ENCODE measurements at regions not wholly inside any gene's neighbourhood (a gene's known extent, or its start where the extent isn't known, plus 50 kb on each side); places are given as distances from the start of the nearest gene placed in this dataset.

DNA sequence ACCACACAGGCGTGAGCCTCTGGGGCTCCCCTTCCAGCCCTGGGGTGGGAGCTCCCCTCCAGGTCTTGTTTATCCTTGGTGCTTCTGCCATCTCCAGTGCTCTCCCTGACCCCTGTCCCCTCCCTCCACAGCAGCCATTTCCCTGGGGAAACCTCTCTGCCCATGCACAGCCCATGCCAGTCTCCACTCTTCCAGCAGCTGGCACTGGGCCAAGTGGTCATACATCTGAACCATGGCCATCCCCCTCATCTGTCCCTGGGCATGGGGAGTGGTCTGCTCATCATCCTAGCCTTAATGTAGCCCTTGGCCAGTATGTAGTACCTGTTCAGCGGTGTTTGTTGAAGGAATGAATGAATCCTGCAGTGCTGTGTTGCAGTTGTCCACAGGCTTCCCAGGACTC is 172.4 kb upstream of the ZNF32 start:
- Histone ChIP-seq H3K4me1 (ENCODE audit: control insufficient read depth, insufficient read depth, low read length) (peaks cover 16% of the 10 kb centered on the region), H3K9me3 (ENCODE audit: control insufficient read depth, insufficient read depth, low read length) (no peaks in the 10 kb centered on the region), H3K27ac (ENCODE audit: low read length) (no peak overlapping the region), H3K4me3 (ENCODE audit: low read length) (no peak overlapping the region), H3K36me3 (ENCODE audit: control insufficient read depth, insufficient read depth, low read length) (no peaks in the 10 kb centered on the region), H3K27me3 (ENCODE audit: control insufficient read depth, insufficient read depth, low read length) (no peaks in the 10 kb centered on the region)
- H3K4me1 Mint-ChIP-seq: peaks cover 23 to 26% of the 10 kb centered on the region in 2 donors
- ATAC-seq (no peak), DNase-seq (no peak)
- TF ChIP-seq, protein P1, sequence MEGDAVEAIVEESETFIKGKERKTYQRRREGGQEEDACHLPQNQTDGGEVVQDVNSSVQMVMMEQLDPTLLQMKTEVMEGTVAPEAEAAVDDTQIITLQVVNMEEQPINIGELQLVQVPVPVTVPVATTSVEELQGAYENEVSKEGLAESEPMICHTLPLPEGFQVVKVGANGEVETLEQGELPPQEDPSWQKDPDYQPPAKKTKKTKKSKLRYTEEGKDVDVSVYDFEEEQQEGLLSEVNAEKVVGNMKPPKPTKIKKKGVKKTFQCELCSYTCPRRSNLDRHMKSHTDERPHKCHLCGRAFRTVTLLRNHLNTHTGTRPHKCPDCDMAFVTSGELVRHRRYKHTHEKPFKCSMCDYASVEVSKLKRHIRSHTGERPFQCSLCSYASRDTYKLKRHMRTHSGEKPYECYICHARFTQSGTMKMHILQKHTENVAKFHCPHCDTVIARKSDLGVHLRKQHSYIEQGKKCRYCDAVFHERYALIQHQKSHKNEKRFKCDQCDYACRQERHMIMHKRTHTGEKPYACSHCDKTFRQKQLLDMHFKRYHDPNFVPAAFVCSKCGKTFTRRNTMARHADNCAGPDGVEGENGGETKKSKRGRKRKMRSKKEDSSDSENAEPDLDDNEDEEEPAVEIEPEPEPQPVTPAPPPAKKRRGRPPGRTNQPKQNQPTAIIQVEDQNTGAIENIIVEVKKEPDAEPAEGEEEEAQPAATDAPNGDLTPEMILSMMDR (IDR thresholded peaks at IDR 0.05): no peak
- intact Hi-C loops (cut with micrococcal nuclease): no loop called here
- no peaks in the 10 kb centered on the region for H3K36me3 Mint-ChIP-seq
- H3K27ac Mint-ChIP-seq: no peak overlapping the region
- H3K9me3 Mint-ChIP-seq: no peaks in the 10 kb centered on the region
- WGBS (ENCODE audit: insufficient coverage): 97% methylated on average over 2 of the region's 2 CpGs
- no peaks in the 10 kb centered on the region for H3K27me3 Mint-ChIP-seq (ENCODE audit: low read depth in 2 of 2)
- H3K4me3 Mint-ChIP-seq: no peak overlapping the region

GRCh38 chr10:43820663-43821062 is 172.0 kb upstream of the ZNF32 start:
- WGBS (ENCODE audit: insufficient coverage): 94% methylated on average over 2 of the region's 3 CpGs
- Mint-ChIP-seq H3K9me3 (no peaks in the 10 kb centered on the region), H3K27ac (no peak overlapping the region), H3K4me3 (no peak overlapping the region), H3K36me3 (no peaks in the 10 kb centered on the region), H3K4me1 (peaks cover 27 to 30% of the 10 kb centered on the region in 2 donors), H3K27me3 (ENCODE audit: low read depth in 2 of 2) (no peaks in the 10 kb centered on the region)
- H3K36me3 ChIP-seq (ENCODE audit: control insufficient read depth, insufficient read depth, low read length): no peaks in the 10 kb centered on the region
- no peak overlapping the region for H3K4me3 ChIP-seq (ENCODE audit: low read length)
- TF ChIP-seq, protein P1 (IDR thresholded peaks at IDR 0.05): no peak
- no peak for DNase-seq
- no peak for ATAC-seq
- H3K27me3 ChIP-seq (ENCODE audit: control insufficient read depth, insufficient read depth, low read length): no peaks in the 10 kb centered on the region
- H3K9me3 ChIP-seq (ENCODE audit: control insufficient read depth, insufficient read depth, low read length): no peaks in the 10 kb centered on the region
- intact Hi-C loops (cut with micrococcal nuclease): no loop called here
- no peak overlapping the region for H3K27ac ChIP-seq (ENCODE audit: low read length)
- H3K4me1 ChIP-seq (ENCODE audit: control insufficient read depth, insufficient read depth, low read length): peaks cover 20% of the 10 kb centered on the region

DNA sequence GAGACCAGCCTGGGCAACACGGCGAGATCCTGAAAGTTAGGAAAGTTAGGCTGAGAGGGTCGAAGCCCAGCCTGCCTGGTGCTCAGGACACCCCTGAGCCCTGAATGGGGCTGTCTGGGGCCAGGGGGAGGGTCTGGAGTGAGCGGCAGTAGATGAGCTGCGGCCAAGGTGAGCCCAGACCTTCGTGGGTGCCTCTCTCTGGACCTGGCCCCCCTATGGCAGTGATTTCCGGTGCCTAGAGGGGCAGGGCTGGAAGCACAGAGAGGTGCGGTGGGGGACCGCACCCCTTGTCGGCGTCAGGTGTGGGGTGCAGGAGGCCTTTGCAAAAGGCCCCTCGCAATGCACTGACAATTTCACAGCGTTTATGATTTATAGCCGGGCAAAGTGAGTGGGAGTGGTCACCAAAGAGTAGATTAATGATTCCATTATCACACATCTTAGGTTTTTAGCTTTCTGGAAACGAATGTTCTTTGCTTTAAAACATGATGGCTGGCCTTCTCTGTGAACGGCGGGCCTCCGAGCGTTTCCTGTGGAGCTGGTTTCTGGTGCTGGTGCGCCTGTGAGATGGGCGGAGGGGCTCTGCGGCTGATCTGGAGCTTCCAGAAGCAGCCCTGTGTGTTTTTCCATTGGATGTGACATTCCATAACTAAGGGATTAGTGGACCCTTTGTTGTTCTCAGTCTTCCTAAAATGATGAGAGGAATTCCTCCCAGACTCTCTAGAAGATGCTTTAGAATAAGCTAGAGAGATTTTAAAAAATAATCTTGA is 171.0 kb upstream of the ZNF32 start:
- H3K4me1 Mint-ChIP-seq: peaks cover 37 to 40% of the 10 kb centered on the region in 2 donors
- TF ChIP-seq, protein P1 (IDR thresholded peaks at IDR 0.05): no peak
- no peaks in the 10 kb centered on the region for H3K36me3 Mint-ChIP-seq
- H3K4me1 ChIP-seq (ENCODE audit: control insufficient read depth, insufficient read depth, low read length): peaks cover 24% of the 10 kb centered on the region
- no peaks in the 10 kb centered on the region for H3K9me3 Mint-ChIP-seq
- no peak overlapping the region for H3K4me3 Mint-ChIP-seq
- WGBS (ENCODE audit: insufficient coverage): 94% methylated on average over 22 of the region's 22 CpGs
- DNase-seq (no peak), ATAC-seq (no peak)
- no peaks in the 10 kb centered on the region for H3K27me3 ChIP-seq (ENCODE audit: control insufficient read depth, insufficient read depth, low read length)
- H3K9me3 ChIP-seq (ENCODE audit: control insufficient read depth, insufficient read depth, low read length): no peaks in the 10 kb centered on the region
- H3K27ac Mint-ChIP-seq: no peak overlapping the region
- intact Hi-C loops (cut with micrococcal nuclease): no loop called here
- no peaks in the 10 kb centered on the region for H3K36me3 ChIP-seq (ENCODE audit: control insufficient read depth, insufficient read depth, low read length)
- H3K27me3 Mint-ChIP-seq (ENCODE audit: low read depth in 2 of 2): no peaks in the 10 kb centered on the region
- no peak overlapping the region for H3K27ac ChIP-seq (ENCODE audit: low read length)
- H3K4me3 ChIP-seq (ENCODE audit: low read length): no peak overlapping the region

DNA sequence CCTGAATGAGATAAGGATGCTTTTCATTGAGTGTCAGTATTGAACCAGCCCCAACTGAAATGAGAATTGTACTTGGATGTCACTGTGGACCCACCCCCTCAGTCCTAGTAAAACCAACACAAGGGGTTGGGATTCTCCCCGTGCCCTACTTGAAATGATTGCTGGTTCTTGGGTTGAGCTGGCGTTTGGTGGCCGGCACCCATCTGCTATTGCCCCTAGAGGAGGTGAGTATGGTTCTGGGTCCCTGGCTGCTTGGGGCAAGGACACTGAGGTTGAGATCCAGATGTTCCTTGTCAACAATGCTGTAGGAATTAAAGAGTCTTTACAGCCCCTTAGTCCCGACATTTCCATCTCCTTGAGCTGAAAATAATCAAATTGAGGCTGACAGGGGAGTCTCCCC is 170.0 kb upstream of the ZNF32 start:
- DNase-seq: no peak
- Mint-ChIP-seq H3K36me3 (no peaks in the 10 kb centered on the region), H3K27ac (no peak overlapping the region), H3K27me3 (ENCODE audit: low read depth in 2 of 2) (no peaks in the 10 kb centered on the region), H3K9me3 (no peaks in the 10 kb centered on the region), H3K4me3 (no peak overlapping the region), H3K4me1 (peaks cover 40 to 44% of the 10 kb centered on the region in 2 donors)
- TF ChIP-seq, protein P1 (IDR thresholded peaks at IDR 0.05): no peak
- H3K4me3 ChIP-seq (ENCODE audit: low read length): no peak overlapping the region
- WGBS (ENCODE audit: insufficient coverage): 81% methylated on average over 4 of the region's 4 CpGs
- H3K36me3 ChIP-seq (ENCODE audit: control insufficient read depth, insufficient read depth, low read length): no peaks in the 10 kb centered on the region
- no peak for ATAC-seq
- H3K27ac ChIP-seq (ENCODE audit: low read length): no peak overlapping the region
- intact Hi-C loops (cut with micrococcal nuclease): no loop called here
- H3K27me3 ChIP-seq (ENCODE audit: control insufficient read depth, insufficient read depth, low read length): no peaks in the 10 kb centered on the region
- no peaks in the 10 kb centered on the region for H3K9me3 ChIP-seq (ENCODE audit: control insufficient read depth, insufficient read depth, low read length)
- peaks cover 24% of the 10 kb centered on the region for H3K4me1 ChIP-seq (ENCODE audit: control insufficient read depth, insufficient read depth, low read length)
